NCI-H446 (cell line): ENCODE measurements at regions not wholly inside any gene's neighbourhood (a gene's known extent, or its start where the extent isn't known, plus 50 kb on each side); places are given as distances from the start of the nearest gene placed in this dataset.
"Not testable (repeated sequence)": the region's sequence is repeated elsewhere in the genome, so short reads cannot be mapped to it uniquely, and the experiment has no call there.

ENCODE experiments used
- DNase-seq, 2 experiments: peaks; one replicate each; lab custom pipeline; 2025; lab: John Stamatoyannopoulos, UW

DNA sequence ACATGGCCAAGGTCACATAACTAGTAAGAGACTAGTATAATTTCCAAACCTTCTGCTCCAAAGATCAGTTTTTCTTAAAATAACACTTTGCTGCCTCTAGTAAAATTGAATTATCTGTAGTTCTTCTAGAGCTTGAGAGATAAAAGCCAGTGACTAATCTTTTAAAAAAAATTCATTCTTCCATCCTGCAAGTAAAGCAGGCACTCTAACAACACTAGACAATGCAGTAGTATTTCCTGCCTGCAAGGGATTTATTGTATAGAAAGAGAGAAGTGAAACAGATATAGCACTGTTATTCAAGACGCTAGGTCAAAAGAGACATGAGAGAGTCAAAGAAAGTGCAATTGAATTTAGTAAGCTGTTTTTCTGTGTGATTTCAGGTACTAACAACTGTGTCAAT is 159.5 kb upstream of the TBC1D5 start:
- DNase-seq = no peak

DNA sequence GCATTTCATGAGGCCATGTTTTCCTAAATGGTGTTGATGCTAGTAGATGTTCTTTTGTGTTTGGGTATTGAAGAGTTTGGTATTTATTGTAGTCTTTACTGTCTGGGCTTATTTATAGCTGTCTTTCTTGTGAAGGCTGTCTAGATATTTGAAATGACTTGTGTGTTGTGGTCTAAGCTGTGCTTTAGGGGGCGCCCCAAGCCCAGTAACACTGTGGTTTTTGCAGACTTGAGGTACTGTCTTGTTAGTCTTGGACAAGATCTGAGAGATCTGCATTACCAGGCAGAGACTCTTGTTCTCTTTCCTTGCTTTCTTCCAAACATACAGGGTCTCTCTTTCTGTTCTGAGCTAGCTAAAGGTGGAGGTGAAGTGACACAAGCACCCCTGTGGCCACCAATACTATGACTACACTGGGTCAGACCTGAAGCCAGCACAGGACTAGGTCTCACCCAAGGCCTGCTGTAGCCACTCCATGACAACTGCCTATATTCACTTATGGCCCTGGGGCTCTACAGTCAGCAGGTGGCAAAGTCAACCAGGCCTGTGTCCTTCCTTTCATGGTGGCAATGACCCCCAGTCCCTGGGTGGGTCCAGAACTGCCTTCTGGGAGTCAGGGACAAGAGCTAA is 152.1 kb upstream of the TBC1D5 start:
- DNase-seq = peak in 1 of 2 experiments; percentile 1

DNA sequence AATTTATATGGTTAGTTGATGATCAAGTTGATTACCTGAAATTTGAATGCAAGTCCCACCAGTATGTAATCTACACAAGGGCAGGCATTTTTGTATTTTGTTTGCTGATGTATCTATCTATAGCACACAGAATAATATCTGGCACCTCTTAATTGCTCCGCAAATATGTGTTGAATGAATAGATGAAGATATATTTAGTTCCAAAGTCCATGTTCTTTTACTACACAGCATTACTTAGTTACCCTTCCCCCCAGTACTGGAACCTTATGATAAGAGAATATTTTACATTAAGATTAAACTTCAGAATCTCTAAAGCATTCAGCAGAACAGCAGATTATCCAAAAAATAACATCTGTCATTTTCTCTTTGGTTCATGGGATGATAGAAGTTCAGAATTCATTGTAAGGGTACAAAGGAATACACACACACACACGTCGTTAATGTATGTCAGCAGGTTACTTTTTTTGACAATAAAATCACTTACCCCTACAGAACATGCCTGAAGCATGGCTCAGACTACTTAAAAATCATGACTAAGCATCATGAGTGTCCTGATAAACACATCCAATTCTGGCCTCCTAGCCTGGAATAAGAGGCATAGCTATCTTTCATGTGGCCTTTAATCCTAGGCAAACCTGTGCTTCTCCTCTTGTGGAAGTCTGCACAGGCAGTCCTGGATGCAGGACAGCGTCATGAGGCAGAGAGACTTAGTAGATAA is 148.9 kb upstream of the TBC1D5 start:
- no peak for DNase-seq

DNA sequence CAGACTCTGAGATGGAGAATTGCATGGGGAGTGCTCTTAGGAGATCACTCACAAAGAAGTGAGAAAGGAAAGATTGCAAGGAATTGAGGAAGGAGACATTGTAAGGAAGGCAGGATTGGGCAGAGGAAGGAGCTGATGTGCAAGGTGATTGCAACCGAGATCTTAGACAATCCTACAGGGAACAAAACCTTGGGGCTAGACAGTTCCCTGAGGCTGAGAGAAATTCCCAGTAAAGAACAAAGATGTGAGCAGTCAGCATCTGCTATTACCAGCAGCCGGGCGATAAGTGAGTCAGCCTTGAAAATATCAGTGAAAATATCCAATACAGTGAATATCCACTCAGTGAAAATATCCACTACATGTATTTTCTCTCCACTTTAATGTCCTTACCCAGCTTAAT is 143.6 kb upstream of the TBC1D5 start:
- DNase-seq = no peak

DNA sequence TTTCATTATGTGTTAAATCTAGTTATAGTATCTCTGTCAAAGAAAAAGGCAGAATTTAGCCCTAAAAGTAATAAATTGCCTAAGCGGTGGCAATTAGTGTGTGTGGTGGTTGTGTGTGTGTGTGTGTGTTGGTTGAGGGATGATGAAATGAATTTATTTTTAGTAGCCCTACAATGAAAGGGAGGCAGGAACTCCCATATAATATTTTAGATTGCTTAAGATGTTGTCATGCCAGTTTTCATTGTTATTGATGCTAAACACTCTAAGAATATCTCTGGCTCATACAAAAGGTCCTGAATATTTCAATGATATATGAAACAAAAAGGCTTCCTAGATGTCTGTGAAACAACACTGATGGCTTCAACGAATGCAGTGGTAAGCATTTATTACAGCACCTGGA is 140.6 kb upstream of the TBC1D5 start:
- no peak for DNase-seq

DNA sequence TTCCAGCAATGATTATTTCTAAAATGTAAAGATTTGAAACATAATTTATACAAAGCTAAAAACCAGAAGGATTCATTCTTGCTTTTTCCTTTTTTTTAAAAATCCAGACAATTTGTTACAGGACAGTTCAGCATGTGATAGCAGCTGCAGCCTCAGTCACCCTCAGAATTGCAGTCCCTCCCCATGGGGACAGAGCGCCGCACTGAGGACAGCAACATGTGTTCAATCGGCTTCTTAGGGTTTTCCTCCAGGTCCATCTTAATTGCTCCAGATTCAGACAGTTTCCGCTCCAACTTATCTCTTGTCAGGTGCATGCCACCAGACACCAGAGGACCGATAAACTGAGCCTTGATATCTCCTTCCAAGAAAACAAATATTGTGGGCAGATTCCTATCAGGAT is 134.9 kb upstream of the TBC1D5 start:
- DNase-seq = no peak

DNA sequence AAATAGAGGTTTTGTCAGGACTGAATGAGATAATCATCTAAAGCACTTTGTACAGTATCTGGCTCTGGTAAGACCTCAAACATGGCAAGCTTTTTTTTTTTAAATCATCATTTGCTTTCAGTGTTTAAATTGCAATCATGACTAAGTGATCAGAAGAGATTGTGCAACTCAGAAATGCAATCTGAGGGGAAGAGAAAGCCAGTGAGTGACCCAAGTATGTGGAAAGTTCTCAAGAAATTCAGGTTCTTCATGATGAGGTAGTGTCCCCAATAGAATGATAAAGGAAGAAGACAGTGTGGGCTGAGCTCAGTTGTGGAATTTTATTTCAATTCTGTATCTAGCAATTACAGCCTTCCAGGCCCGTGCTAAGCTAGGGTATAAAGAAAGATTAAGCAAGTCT is 132.2 kb upstream of the TBC1D5 start:
- no peak for DNase-seq

DNA sequence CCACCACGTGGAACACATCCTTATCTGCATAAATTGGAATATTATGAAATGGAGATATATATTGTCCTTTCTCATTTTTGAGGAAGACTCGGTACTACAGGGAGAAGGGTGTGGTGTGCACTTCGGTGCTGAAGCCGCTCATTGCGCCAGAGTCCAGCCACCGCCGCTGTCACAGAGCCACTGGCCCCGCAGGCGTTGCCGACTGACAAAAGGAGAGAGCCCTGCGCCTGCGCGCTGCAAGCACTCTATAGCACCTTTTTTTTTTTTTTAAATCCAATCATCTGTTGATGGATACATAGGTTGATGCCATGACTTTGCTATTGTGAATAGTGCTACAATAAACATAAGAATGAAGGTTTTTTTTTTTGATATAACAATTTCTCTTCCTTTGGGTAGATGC is 130.0 kb upstream of the TBC1D5 start:
- DNase-seq = no peak

DNA sequence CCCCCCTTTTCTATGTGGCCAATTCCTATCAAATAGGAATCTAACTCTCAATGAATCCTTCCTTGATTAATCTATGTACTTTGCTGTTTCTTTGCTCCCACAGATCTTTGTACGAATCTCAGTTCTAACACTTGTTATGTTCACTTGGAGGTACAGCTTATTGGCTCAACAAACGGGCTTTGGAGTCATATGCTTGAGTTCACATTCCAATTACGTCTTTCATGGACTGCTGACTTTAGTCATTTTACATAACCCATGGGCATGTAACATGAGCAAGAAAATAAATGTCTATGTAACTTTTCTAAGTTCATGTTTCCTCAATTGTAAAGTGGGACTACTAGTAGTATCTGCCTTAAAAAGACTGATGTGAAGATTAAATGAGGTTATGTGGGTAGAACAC is 123.2 kb upstream of the TBC1D5 start:
- no peak for DNase-seq

DNA sequence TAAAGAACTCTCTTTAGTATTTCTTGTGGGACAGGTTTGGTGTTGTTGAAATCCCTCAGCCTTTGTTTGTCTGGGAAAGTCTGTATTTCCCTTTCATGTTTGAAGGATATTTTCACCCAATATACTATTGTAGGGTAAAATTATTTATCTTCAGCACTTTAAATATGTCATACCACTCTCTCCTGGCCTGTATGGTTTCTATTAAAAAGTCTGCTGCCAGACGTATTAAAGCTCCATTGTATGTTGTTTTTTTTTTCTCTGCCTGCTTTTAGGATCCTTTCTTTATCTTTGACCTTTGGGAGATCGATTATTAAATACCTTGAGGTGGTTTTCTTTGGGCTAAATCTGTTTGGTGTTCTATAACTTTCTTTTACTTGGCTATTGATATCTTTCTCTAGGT is 119.0 kb upstream of the TBC1D5 start:
- DNase-seq = no peak

DNA sequence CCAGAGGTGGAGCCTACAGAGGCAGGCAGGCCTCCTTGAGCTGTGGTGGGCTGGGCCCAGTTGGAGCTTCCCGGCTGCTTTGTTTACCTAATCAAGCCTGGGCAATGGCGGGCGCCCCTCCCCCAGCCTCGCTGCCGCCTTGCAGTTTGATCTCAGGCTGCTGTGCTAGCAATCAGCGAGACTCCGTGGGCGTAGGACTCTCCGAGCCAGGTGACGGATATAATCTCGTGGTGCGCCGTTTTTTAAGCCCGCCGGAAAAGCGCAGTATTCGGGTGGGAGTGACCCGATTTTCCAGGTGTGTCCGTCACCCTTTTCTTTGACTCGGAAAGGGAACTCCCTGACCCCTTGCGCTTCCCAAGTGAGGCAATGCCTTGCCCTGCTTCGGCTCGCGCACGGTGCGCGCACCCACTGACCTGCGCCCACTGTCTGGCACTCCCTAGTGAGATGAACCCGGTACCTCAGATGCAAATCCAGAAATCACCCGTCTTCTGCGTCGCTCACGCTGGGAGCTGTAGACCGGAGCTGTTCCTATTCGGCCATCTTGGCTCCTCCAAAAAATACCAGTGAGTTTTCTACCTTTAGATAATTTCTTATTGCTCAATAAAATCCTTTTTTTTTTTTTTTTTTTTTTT is 118.5 kb upstream of the TBC1D5 start:
- DNase-seq = not testable (repeated sequence)

DNA sequence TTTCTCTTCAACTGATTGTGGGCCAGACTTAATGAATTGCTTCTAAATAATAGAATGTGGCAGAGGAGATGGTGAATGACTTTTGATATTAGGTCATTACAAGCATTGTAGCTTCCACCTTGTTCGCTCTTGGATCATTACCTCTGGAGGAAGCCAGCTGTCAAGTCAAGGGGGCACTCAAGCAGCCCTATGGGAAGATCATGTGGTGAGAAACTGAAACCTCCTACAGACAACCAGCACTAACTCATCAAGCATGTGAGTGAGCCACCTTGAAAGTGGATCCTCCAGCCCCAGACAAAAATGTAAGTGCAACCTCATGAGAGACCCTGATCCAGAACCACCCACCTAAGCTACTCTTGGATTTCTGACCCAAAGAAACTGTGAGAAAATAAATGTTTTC is 109.8 kb upstream of the TBC1D5 start:
- no peak for DNase-seq

DNA sequence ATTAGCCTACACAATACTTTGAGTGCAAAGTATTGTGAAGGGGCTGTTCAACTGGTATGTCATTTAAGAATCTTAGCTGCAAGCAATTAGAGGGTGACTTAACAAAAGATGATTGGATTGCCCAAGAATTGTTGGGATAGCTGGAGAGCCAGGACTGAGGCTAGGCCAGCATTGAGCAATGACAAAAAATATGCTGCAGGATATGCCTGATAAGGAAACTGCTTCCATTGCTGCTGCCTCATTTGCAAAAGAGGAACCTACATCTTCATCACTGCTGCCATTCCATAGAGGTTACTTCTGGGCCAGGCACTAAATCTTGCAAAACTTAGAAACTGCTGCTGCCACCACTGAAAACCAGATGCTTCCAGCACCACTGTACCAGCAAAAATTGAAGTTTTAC is 108.0 kb upstream of the TBC1D5 start:
- no peak for DNase-seq

DNA sequence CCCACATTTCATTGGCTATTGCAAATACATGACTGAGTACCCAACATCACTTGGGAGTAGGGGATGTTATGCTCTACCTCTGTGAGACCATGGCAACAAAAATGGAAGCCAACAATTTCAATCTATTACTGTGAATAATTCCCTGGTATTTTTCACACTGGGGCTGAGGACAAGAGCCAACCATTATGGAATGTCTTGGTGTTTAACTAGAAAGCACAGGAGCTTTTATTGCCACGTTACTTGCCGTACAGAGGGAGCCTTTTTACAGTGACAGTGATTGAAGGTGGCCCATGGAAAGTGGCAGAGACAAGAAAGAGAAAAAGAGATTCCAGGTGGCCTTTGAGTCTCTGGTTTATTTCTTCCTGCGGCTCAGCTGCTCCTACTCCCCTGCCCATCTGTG is 105.7 kb upstream of the TBC1D5 start:
- no peak for DNase-seq

DNA sequence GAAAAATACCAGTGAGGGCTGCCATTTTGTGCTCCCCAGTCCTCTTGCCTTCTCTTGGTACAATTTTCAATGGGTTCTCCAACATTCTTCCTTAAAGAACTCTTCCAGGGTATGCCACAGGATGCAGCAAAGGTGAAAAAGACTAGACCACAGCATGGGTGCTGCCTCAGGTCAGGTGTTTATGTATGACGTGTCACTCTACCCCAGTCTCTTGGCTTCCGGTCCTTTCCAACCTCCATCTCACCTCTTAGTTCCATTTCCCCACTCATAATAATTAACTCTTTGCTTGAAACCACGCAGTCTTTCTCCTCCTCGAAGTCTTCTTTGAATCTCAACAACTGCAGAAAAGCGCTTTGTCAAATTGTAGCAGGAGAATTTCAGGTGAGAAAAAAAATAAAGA is 104.7 kb upstream of the TBC1D5 start:
- DNase-seq = no peak

DNA sequence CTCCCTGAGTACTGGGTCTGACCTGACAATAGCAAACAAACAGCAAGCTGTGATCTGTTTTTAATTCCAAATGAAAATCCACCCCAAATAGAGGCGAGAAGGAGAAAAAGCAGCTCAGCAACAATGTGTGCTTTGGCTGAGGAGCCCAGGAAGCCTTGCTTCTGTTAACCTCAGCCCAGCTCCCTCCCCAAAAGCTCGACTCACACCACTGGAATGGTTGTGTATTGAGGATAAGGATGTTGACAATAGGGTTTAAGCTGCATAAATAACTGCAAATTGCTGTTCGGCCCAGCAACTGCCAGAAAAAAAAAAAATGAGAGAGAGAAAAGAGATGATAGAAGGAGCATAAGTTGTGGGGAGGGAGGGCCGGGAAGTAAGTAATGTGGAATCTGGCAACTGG is 104.0 kb upstream of the TBC1D5 start:
- no peak for DNase-seq

DNA sequence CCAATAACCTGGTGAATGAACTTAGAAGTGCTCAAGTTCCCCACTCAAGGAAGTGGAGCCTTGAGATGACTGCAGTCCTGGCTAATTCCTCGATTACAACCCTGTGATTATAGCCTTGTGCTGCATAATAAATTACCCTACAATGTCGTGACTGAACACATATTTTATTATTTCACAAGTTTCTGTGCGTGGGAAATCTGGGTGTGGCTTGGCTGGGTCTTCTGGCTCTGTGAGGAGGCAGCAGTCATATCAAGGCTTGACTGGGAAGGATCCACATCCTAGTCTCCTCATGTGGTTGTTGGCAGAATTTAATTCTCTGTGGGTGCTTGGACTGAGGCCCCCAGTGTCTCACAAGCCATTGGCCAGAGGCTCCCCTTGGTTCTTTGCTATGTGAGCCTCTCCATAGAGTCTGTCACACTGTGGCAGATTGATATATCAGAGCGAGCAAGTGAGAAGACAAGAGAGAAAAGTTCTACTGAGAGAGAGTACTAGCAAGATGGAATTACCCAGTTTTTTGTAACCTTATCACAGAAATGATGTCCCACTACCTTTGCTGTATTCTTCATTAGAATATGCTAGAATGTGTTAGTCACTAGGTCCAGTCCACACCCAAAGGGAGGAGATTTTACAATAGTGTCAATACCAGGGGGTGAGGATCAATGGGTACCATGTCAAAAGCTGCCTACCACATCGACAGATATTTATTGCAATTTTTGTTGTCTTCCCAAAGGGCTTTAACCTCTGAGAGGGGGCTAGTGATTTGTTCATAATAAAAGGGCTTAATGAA is 102.8 kb upstream of the TBC1D5 start:
- no peak for DNase-seq

DNA sequence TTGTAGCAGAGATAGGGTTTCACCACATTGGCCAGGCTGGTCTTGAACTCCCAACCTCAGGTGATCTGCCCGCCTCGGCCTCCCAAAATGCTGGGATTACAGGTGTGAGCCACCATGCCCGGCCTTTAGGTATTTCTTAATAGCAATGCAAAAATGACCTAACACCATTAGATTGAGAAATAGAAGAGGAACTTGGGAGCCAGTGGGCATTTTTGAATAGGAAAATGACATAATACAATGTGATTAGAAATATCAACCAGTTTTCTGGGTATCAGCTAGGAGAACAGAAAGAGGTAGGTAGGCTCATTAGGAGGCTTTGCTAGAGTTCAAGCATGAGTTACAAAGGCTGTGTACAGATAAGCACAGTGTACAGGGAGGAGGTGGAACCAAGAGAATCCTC is 101.8 kb upstream of the TBC1D5 start:
- DNase-seq = no peak

DNA sequence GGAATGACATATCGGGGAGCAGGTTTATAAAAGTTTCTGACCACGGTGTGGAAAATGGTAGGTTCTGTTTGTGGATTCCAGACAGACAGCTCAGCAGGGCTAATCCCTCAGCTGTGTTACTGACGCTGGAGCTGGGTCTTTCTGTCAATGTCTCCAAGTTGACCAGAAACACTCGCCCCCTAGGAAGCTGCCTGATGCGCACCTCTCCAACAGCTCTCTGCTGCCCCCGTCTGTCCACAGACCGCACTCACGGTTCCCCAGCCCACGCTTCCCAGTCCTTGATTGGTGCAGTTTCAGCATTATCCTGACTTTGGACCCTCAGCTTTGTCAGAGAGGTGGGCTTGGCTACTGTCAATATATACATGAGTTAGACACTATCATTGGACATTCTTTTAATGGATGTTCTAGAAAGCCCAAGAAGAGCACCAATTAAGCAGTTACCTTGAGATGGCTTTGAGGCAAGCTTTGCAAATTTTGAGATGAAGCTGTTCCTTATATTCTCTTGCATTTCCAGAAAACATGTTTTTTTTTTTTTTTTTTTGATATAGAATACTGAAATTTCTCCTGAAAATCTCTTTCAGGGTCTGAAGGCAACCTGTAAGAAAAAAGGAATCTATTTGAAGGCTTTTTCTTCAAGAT is 98.9 kb upstream of the TBC1D5 start:
- DNase-seq = peak; percentile 31 to 63

DNA sequence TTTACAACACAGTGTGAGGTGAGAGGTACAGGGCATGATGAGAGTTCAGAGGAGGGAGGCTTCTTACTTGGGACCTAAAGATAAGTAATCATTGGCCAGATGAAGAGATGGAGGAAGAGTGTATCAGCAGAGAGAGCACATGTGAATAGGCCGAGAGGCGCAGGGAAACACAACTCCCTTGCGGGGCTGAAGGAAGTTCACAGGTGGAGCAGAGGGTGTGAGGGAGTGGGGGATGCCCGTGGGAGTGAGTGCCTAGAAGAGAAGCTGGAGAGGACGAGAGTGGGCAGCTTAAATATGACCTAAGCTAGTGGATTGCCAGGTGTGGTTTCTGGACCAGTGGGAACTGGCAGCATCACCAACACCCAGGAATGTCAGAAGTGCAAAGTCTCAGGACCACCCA is 98.2 kb upstream of the TBC1D5 start:
- no peak for DNase-seq

DNA sequence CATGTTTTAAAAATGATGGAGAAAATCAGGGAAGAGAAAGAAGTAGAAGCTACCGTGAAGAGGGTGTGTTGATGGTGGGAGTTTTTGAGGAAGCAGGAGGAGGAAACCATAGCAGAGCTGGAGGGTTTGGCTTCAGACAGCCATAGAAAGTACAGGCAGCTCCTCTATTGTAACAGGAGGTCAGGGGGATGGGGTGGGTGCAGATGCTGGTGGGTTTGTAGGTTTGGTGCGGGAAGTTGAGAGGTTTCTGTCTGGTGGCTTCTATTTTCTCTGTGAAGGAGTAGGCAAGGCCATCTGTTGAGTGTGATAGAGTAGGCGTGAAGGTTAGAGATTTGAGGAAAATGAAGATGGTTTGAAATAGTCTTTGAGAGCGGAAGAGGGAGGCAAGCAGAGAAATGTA is 97.7 kb upstream of the TBC1D5 start:
- no peak for DNase-seq

DNA sequence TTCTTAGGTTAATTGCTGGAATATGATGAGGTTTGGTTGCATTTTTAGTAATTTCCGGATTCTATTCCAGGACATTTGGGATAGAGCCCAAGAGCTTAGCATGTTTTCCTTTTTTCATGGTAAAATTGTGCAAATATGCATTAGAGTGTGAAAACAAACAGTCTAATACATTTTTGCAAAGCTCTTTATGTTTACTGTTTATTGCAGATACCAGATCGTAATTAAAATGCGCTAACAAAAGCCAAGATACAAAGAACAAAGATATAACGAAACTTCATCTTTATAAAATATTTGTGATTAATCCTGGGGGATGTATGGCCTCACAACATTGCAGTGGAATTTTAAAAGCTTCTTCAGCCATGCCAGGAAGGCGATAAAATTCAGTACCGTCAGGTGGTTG is 94.5 kb upstream of the TBC1D5 start:
- DNase-seq = no peak
